ENCODE measurements at regions not wholly inside any gene's neighbourhood (a gene's known extent, or its start where the extent isn't known, plus 50 kb on each side); places are given as distances from the start of the nearest gene placed in this dataset.

DNA sequence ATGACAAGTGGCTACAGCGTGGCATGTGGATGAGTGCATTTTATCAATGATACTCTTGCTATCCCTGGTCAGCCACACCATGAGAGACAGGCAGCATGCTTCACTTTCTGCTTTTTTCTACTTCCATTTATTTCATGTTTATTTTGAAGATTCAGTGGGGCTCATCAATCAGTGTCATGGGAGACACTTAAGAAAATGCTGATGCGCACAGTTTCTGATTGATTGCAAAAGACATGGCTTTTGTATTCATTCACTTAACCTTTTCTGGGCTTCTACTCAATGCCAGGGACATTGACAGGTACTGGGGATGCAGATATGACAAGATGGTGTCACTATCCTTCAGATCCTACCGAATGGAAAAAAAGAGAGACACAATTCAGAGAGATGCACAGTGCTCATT is 50.9 kb upstream of the CFAP161 start:
- H3K9me3 Mint-ChIP-seq (ENCODE audit: unreplicated experiment): no peaks in the 10 kb centered on the region
- no peak overlapping the region for H3K27ac Mint-ChIP-seq (ENCODE audit: low read depth, unreplicated experiment)
- TF ChIP-seq, protein P1, sequence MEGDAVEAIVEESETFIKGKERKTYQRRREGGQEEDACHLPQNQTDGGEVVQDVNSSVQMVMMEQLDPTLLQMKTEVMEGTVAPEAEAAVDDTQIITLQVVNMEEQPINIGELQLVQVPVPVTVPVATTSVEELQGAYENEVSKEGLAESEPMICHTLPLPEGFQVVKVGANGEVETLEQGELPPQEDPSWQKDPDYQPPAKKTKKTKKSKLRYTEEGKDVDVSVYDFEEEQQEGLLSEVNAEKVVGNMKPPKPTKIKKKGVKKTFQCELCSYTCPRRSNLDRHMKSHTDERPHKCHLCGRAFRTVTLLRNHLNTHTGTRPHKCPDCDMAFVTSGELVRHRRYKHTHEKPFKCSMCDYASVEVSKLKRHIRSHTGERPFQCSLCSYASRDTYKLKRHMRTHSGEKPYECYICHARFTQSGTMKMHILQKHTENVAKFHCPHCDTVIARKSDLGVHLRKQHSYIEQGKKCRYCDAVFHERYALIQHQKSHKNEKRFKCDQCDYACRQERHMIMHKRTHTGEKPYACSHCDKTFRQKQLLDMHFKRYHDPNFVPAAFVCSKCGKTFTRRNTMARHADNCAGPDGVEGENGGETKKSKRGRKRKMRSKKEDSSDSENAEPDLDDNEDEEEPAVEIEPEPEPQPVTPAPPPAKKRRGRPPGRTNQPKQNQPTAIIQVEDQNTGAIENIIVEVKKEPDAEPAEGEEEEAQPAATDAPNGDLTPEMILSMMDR (IDR thresholded peaks at IDR 0.05; ENCODE audit: unreplicated experiment): no peak
- no peak for DNase-seq (ENCODE audit: unreplicated experiment)
- H3K4me3 Mint-ChIP-seq (ENCODE audit: unreplicated experiment): no peak overlapping the region
- H3K4me1 Mint-ChIP-seq (ENCODE audit: insufficient read depth, unreplicated experiment): no peaks in the 10 kb centered on the region
- ChIA-PET POLR2A (no interaction called here), CTCF (interaction anchor here (0.6 to 1.5 kb wide), 2 partner anchors 25 to 146 kb away, joined by 4 read pairs; no protein-coding TSS in a partner anchor)
- BruUV-seq (replicated peaks): no TSS peak
- H3K27me3 Mint-ChIP-seq (ENCODE audit: insufficient read depth, unreplicated experiment): no peaks in the 10 kb centered on the region
- intact Hi-C loops (cut with micrococcal nuclease): no loop called here
- no peaks in the 10 kb centered on the region for H3K36me3 Mint-ChIP-seq (ENCODE audit: insufficient read depth, unreplicated experiment)
